ENCODE measurements at regions not wholly inside any gene's neighbourhood (a gene's known extent, or its start where the extent isn't known, plus 50 kb on each side); places are given as distances from the start of the nearest gene placed in this dataset.

DNA sequence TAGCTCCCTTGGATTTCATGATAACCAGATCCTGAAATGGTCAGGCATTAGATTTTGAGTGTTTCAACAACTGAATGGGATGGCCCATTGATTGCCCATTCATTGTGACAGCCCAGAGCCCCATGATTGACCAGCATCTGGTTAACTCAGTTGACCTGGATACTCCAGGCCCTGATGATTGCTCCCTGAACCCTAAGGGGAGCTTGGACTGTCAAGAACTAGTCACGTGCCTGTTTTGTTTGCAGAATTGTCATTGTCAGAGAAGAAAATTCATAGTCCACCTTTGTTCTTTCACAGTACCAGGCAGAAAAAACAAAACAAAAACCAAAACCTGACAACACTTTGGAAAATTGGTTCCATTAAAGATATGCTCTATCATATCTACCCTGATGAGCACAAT is 241.3 kb upstream of the ONECUT1 start:
- TF ChIP-seq, protein P1, sequence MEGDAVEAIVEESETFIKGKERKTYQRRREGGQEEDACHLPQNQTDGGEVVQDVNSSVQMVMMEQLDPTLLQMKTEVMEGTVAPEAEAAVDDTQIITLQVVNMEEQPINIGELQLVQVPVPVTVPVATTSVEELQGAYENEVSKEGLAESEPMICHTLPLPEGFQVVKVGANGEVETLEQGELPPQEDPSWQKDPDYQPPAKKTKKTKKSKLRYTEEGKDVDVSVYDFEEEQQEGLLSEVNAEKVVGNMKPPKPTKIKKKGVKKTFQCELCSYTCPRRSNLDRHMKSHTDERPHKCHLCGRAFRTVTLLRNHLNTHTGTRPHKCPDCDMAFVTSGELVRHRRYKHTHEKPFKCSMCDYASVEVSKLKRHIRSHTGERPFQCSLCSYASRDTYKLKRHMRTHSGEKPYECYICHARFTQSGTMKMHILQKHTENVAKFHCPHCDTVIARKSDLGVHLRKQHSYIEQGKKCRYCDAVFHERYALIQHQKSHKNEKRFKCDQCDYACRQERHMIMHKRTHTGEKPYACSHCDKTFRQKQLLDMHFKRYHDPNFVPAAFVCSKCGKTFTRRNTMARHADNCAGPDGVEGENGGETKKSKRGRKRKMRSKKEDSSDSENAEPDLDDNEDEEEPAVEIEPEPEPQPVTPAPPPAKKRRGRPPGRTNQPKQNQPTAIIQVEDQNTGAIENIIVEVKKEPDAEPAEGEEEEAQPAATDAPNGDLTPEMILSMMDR (conservative IDR thresholded peaks at IDR 0.05): no peak
- no peak for TF ChIP-seq ZFX (IDR thresholded peaks at IDR 0.05)

Data from C4-2B (cell line).